ENCODE measurements at regions not wholly inside any gene's neighbourhood (a gene's known extent, or its start where the extent isn't known, plus 50 kb on each side); places are given as distances from the start of the nearest gene placed in this dataset.

- no peak for TF ChIP-seq CTCF (conservative IDR thresholded peaks at IDR 0.05)
- no peak overlapping the region for H2BK20ac ChIP-seq (ENCODE audit: low read depth, low read length, poor library complexity, severe bottlenecking)
- no peaks in the 10 kb centered on the region for H3K27me3 ChIP-seq (ENCODE audit: insufficient read depth, low read length)
- no peak overlapping the region for H2AK5ac ChIP-seq (ENCODE audit: insufficient read length, low read length)
- H2BK15ac ChIP-seq (ENCODE audit: low read depth, low read length), result no peak overlapping the region
- WGBS (ENCODE audit: extremely low coverage, insufficient read length, low lambda C conversion rate), result no CpG with 5 or more reads among the region's 1 CpG
- Mint-ChIP-seq H3K27me3 (ENCODE audit: low read depth) (no peaks in the 10 kb centered on the region), H3K4me3 (no peak overlapping the region), H3K27ac (no peak overlapping the region), H3K9me3 (peaks cover 0 to 2% of the 10 kb centered on the region in 2 experiments; a peak in 2 of 5 replicates), H3K36me3 (ENCODE audit: insufficient read depth in 1 of 3, low read depth in 3 of 3) (peaks cover 0 to 3% (median 0%) of the 10 kb centered on the region in 3 experiments; a peak in 1 of 7 replicates), H3K4me1 (no peaks in the 10 kb centered on the region)
- no peak overlapping the region for H4K5ac ChIP-seq (ENCODE audit: insufficient read length, low read depth, low read length)
- H3K56ac ChIP-seq (ENCODE audit: insufficient read length, low read depth, low read length), result no peak overlapping the region
- no peaks in the 10 kb centered on the region for H3K79me2 ChIP-seq (ENCODE audit: insufficient read depth, low read length)
- H3K18ac ChIP-seq (ENCODE audit: insufficient read length, low read depth, low read length), result no peak overlapping the region
- no peak overlapping the region for H3K4me2 ChIP-seq (ENCODE audit: insufficient read depth, insufficient read length, low read length)
- no peak overlapping the region for H2AFZ ChIP-seq (ENCODE audit: low read length)
- DNase-seq, result no peak
- H3K9me3 ChIP-seq (ENCODE audit: control insufficient read depth, low read depth, low read length), result no peaks in the 10 kb centered on the region
- H3K4ac ChIP-seq (ENCODE audit: low read depth, low read length), result no peak overlapping the region
- no peak overlapping the region for H4K91ac ChIP-seq (ENCODE audit: insufficient read length, low read depth, low read length)
- H4K8ac ChIP-seq (replicated peaks; ENCODE audit: insufficient read length, low read depth, low read length), result no peak overlapping the region
- no peak overlapping the region for H3T11ph ChIP-seq (ENCODE audit: low read length)
- no peaks in the 10 kb centered on the region for H3K4me1 ChIP-seq (ENCODE audit: insufficient read depth, low read length)
- H3K23ac ChIP-seq (ENCODE audit: insufficient read length, low read depth, low read length), result no peak overlapping the region
- no peak overlapping the region for H3K14ac ChIP-seq (ENCODE audit: insufficient read depth, low read length)
- no peak overlapping the region for H2BK5ac ChIP-seq (ENCODE audit: insufficient read length, low read length)
- H3K9ac ChIP-seq (ENCODE audit: extremely low read depth, insufficient read length, low read length), result no peak overlapping the region
- no peak overlapping the region for H2BK120ac ChIP-seq (ENCODE audit: low read depth, low read length, poor library complexity, severe bottlenecking)
- H3K79me1 ChIP-seq (ENCODE audit: insufficient read depth, low read depth, low read length, poor library complexity, severe bottlenecking), result no peaks in the 10 kb centered on the region
- no peak overlapping the region for H3K27ac ChIP-seq (ENCODE audit: insufficient read length, low read depth, low read length)
- H2BK12ac ChIP-seq (ENCODE audit: insufficient read length, low read depth, low read length), result no peak overlapping the region
- H3K23me2 ChIP-seq (ENCODE audit: insufficient read length, low read depth, low read length, poor library complexity, severe bottlenecking), result no peaks in the 10 kb centered on the region
- H4K20me1 ChIP-seq (ENCODE audit: control insufficient read depth, insufficient read depth, insufficient read length), result no peaks in the 10 kb centered on the region
Observed at GRCh38 chr4:41485041-41485440, 52.9 kb upstream of the LIMCH1 start.
